Loucy (cell line): ENCODE measurements at regions not wholly inside any gene's neighbourhood (a gene's known extent, or its start where the extent isn't known, plus 50 kb on each side); places are given as distances from the start of the nearest gene placed in this dataset.

Experiments
- H2AFZ ChIP-seq: fragments of 200-600 bp; sonication (generic); 2 replicates; pipeline ENCODE4 v1.6.0; 2016; ENCODE audit warnings: antibody characterized with exemption, mild to moderate bottlenecking, low read length, moderate library complexity
- H3F3A ChIP-seq: fragments of 200-600 bp; 2 replicates; pipeline ENCODE4 v1.6.0; 2016; ENCODE audit warnings: antibody characterized with exemption, low read depth, mild to moderate bottlenecking
- H3K27me3 ChIP-seq: fragments of 200-600 bp; sonication (generic); 2 replicates; pipeline ENCODE4 v1.6.1; 2014; ENCODE audit warnings: low read length, mild to moderate bottlenecking; ENCODE audit not compliant: insufficient read depth, poor library complexity, severe bottlenecking
- H3K36me3 ChIP-seq: fragments of 200-600 bp; sonication (generic); 2 replicates; pipeline ENCODE4 v1.6.1; 2016; ENCODE audit warnings: low read length; ENCODE audit not compliant: insufficient read depth
- H3K4me1 ChIP-seq: fragments of 200-600 bp; sonication (generic); 2 replicates; pipeline ENCODE4 v1.5.1; 2014; ENCODE audit warnings: low read length, mild to moderate bottlenecking; ENCODE audit not compliant: insufficient read depth, poor library complexity, severe bottlenecking
- H3K4me2 ChIP-seq: fragments of 200-600 bp; sonication (generic); 2 replicates; pipeline ENCODE4 v1.6.0; 2014; ENCODE audit warnings: antibody characterized with exemption, low read length, low read depth, mild to moderate bottlenecking; ENCODE audit not compliant: poor library complexity, severe bottlenecking
- H3K4me3 ChIP-seq: fragments of 200-600 bp; sonication (generic); 2 replicates; pipeline ENCODE4 v1.5.1; 2014; ENCODE audit warnings: low read length, mild to moderate bottlenecking, mixed read lengths; ENCODE audit not compliant: poor library complexity, severe bottlenecking
- H3K79me2 ChIP-seq: fragments of 200-600 bp; sonication (generic); 2 replicates; pipeline ENCODE4 v1.6.1; 2014; ENCODE audit warnings: low read length; ENCODE audit not compliant: insufficient read depth
- H3K9ac ChIP-seq: fragments of 200-600 bp; sonication (generic); 2 replicates; pipeline ENCODE4 v1.6.0; 2014; ENCODE audit warnings: mild to moderate bottlenecking, low read depth, low read length, moderate library complexity; ENCODE audit not compliant: poor library complexity, severe bottlenecking
- H3K9me2 ChIP-seq: fragments of 200-600 bp; sonication (generic); replicated peaks from 2 replicates; pipeline ENCODE4 v1.6.1; 2016; ENCODE audit warnings: low read depth, low read length, mixed read lengths
- H3K9me3 ChIP-seq: fragments of 200-600 bp; sonication (generic); 2 replicates; pipeline ENCODE4 v1.6.1; 2014; ENCODE audit warnings: mild to moderate bottlenecking, antibody characterized with exemption, low read length, low read depth; ENCODE audit not compliant: insufficient read depth
- H4K20me1 ChIP-seq: fragments of 200-600 bp; sonication (generic); 2 replicates; pipeline ENCODE4 v1.6.0; 2014; ENCODE audit warnings: antibody characterized with exemption, low read length, mild to moderate bottlenecking; ENCODE audit not compliant: insufficient read depth, poor library complexity, severe bottlenecking
- EZH2phosphoT487 ChIP-seq: fragments of 200-600 bp; IDR thresholded peaks from 2 replicates; pipeline ENCODE4 v1.6.1; 2018; ENCODE audit warnings: antibody characterized with exemption, mild to moderate bottlenecking, moderate library complexity, borderline replicate concordance
- TF ChIP-seq, protein P1 (sequence below): fragments of 200-600 bp; sonication (generic); conservative IDR thresholded peaks from 2 replicates; pipeline ENCODE4 v1.5.1; 2014; ENCODE audit warnings: mild to moderate bottlenecking, antibody characterized with exemption, low read length

- TF ChIP-seq, protein P1, sequence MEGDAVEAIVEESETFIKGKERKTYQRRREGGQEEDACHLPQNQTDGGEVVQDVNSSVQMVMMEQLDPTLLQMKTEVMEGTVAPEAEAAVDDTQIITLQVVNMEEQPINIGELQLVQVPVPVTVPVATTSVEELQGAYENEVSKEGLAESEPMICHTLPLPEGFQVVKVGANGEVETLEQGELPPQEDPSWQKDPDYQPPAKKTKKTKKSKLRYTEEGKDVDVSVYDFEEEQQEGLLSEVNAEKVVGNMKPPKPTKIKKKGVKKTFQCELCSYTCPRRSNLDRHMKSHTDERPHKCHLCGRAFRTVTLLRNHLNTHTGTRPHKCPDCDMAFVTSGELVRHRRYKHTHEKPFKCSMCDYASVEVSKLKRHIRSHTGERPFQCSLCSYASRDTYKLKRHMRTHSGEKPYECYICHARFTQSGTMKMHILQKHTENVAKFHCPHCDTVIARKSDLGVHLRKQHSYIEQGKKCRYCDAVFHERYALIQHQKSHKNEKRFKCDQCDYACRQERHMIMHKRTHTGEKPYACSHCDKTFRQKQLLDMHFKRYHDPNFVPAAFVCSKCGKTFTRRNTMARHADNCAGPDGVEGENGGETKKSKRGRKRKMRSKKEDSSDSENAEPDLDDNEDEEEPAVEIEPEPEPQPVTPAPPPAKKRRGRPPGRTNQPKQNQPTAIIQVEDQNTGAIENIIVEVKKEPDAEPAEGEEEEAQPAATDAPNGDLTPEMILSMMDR = no peak
- TF ChIP-seq EZH2phosphoT487 = no peak
- Histone ChIP-seq H3K9me2 (no peaks in the 10 kb centered on the region), H3K9ac (no peak overlapping the region), H3K4me2 (no peak overlapping the region), H3F3A (no peaks in the 10 kb centered on the region), H3K4me3 (no peak overlapping the region), H3K27me3 (no peaks in the 10 kb centered on the region), H3K36me3 (no peaks in the 10 kb centered on the region), H4K20me1 (no peaks in the 10 kb centered on the region), H3K9me3 (no peaks in the 10 kb centered on the region), H3K79me2 (no peaks in the 10 kb centered on the region), H3K4me1 (no peaks in the 10 kb centered on the region), H2AFZ (no peak overlapping the region)
Measured at GRCh38 chr3:86420990-86421739, 569.8 kb downstream of the VGLL3 start.

DNA sequence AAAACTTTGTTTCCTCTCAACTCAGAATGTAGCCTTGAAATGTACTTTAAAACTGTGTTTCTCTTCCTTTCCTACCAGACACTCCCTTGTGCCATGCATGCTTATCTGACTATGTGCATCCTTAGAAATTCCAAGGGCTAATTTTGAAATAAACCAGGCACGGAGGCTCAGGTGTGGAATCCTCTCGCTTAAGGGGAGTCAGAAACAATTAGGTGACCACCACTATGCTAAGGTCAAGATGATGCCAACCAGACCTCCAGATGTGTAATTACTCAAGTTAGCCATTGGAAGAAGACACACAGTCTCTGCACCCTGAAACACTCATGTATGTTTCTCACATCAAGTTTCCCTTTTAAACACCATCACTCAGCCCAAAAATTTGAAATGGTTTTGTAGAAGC lies 572.1 kb downstream of the VGLL3 start:
- H3F3A ChIP-seq = no peaks in the 10 kb centered on the region
- no peaks in the 10 kb centered on the region for H4K20me1 ChIP-seq
- TF ChIP-seq, protein P1 = no peak
- TF ChIP-seq EZH2phosphoT487 = no peak
- no peaks in the 10 kb centered on the region for H3K4me1 ChIP-seq
- no peak overlapping the region for H3K9ac ChIP-seq
- H2AFZ ChIP-seq = no peak overlapping the region
- no peaks in the 10 kb centered on the region for H3K9me3 ChIP-seq
- no peaks in the 10 kb centered on the region for H3K9me2 ChIP-seq
- H3K4me3 ChIP-seq = no peak overlapping the region
- no peaks in the 10 kb centered on the region for H3K36me3 ChIP-seq
- H3K79me2 ChIP-seq = no peaks in the 10 kb centered on the region
- H3K4me2 ChIP-seq = no peak overlapping the region
- H3K27me3 ChIP-seq = no peaks in the 10 kb centered on the region

GRCh38 chr3:86416334-86416733 lies 574.6 kb downstream of the VGLL3 start:
- no peak overlapping the region for H3K4me2 ChIP-seq
- no peaks in the 10 kb centered on the region for H3K27me3 ChIP-seq
- no peak overlapping the region for H2AFZ ChIP-seq
- TF ChIP-seq, protein P1 = no peak
- TF ChIP-seq EZH2phosphoT487 = no peak
- H3F3A ChIP-seq = no peaks in the 10 kb centered on the region
- no peak overlapping the region for H3K9ac ChIP-seq
- no peaks in the 10 kb centered on the region for H3K36me3 ChIP-seq
- H4K20me1 ChIP-seq = no peaks in the 10 kb centered on the region
- no peaks in the 10 kb centered on the region for H3K9me2 ChIP-seq
- no peaks in the 10 kb centered on the region for H3K79me2 ChIP-seq
- H3K4me3 ChIP-seq = no peak overlapping the region
- H3K4me1 ChIP-seq = no peaks in the 10 kb centered on the region
- H3K9me3 ChIP-seq = no peaks in the 10 kb centered on the region
